ENCODE measurements at regions not wholly inside any gene's neighbourhood (a gene's known extent, or its start where the extent isn't known, plus 50 kb on each side); places are given as distances from the start of the nearest gene placed in this dataset.

GRCh38 chr2:18198677-18199076, 320.2 kb downstream of the KCNS3 start:
- intact Hi-C loops (cut with micrococcal nuclease) = no loop called here

- intact Hi-C loops (cut with micrococcal nuclease) = no loop called here
These were observed 315.7 kb downstream of the KCNS3 start for GRCh38 chr2:18194161-18194560.

- intact Hi-C loops (cut with micrococcal nuclease) = no loop called here
These were observed 308.5 kb downstream of the KCNS3 start for GRCh38 chr2:18186816-18187613.

- intact Hi-C loops (cut with micrococcal nuclease) = no loop called here
These were observed 304.4 kb downstream of the KCNS3 start for GRCh38 chr2:18182861-18183260.

GRCh38 chr2:18180912-18181311, 302.4 kb downstream of the KCNS3 start:
- intact Hi-C loops (cut with micrococcal nuclease) = no loop called here

- intact Hi-C loops (cut with micrococcal nuclease) = no loop called here
These were observed 301.7 kb downstream of the KCNS3 start for GRCh38 chr2:18180031-18180610.

- intact Hi-C loops (cut with micrococcal nuclease) = loop anchor here (1.0 kb wide), 2 partner anchors 328 to 460 kb away; no protein-coding TSS in a partner anchor
These were observed 300.4 kb downstream of the KCNS3 start for GRCh38 chr2:18178736-18179349.

- intact Hi-C loops (cut with micrococcal nuclease) = no loop called here
These were observed 298.3 kb downstream of the KCNS3 start for GRCh38 chr2:18176679-18177215.

- intact Hi-C loops (cut with micrococcal nuclease) = no loop called here
These were observed 294.1 kb downstream of the KCNS3 start for GRCh38 chr2:18172607-18173006.

GRCh38 chr2:18171191-18172139, 293.0 kb downstream of the KCNS3 start:
- intact Hi-C loops (cut with micrococcal nuclease) = no loop called here

GRCh38 chr2:18170642-18171041, 292.2 kb downstream of the KCNS3 start:
- intact Hi-C loops (cut with micrococcal nuclease) = no loop called here

GRCh38 chr2:18169893-18170175, 291.4 kb downstream of the KCNS3 start:
- intact Hi-C loops (cut with micrococcal nuclease) = no loop called here

GRCh38 chr2:18169121-18169892, 290.8 kb downstream of the KCNS3 start:
- intact Hi-C loops (cut with micrococcal nuclease) = no loop called here

GRCh38 chr2:18167871-18168270, 289.4 kb downstream of the KCNS3 start:
- intact Hi-C loops (cut with micrococcal nuclease) = no loop called here

- intact Hi-C loops (cut with micrococcal nuclease) = no loop called here
These were observed 283.2 kb downstream of the KCNS3 start for GRCh38 chr2:18161681-18162080.

GRCh38 chr2:18159896-18160295, 281.4 kb downstream of the KCNS3 start:
- intact Hi-C loops (cut with micrococcal nuclease) = no loop called here

- intact Hi-C loops (cut with micrococcal nuclease) = no loop called here
These were observed 278.0 kb downstream of the KCNS3 start for GRCh38 chr2:18156421-18156820.

GRCh38 chr2:18156002-18156401, 277.5 kb downstream of the KCNS3 start:
- intact Hi-C loops (cut with micrococcal nuclease) = no loop called here

- intact Hi-C loops (cut with micrococcal nuclease) = no loop called here
These were observed 276.3 kb downstream of the KCNS3 start for GRCh38 chr2:18154812-18155211.

- intact Hi-C loops (cut with micrococcal nuclease) = no loop called here
These were observed 275.8 kb downstream of the KCNS3 start for GRCh38 chr2:18154259-18154658.

GRCh38 chr2:18153741-18154140, 275.3 kb downstream of the KCNS3 start:
- intact Hi-C loops (cut with micrococcal nuclease) = no loop called here

Measured in T-helper 1 cell treated with Interleukin-12 subunit alpha and Interleukin-12 subunit beta and Interleukin-4 antibody, amounts not matched to agents 30 ng/mL and 1 ng/mL, for 36 hours (primary cell).